ENCODE measurements at regions not wholly inside any gene's neighbourhood (a gene's known extent, or its start where the extent isn't known, plus 50 kb on each side); places are given as distances from the start of the nearest gene placed in this dataset.

DNA sequence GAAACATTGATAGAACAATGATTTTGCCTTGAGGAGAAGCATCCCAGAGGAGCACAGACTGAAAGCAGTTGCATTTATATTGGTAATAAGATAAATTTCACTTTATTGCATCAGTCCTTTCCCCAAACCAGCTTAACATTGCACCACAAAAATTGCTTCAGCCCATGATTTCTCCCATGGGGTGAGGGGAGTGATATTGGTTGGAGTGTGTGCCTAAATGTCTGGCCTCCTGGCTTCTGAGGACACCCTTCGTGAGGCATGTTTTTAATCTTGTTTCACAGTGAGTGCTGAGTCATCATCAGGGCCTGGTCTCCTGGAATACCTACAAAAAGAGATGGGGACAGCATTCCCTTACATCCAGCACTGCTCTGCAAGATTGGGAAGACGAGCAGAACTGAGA, 487.9 kb downstream of the C4orf33 start:
- intact Hi-C loops (cut with DNase I; ENCODE audit: low total_unique reads): no loop called here
- H3K27ac ChIP-seq: no peak overlapping the region
- 59 to 70% methylated on average over 2 of the region's 2 CpGs for WGBS, 2 donors
- TF ChIP-seq POLR2A (IDR thresholded peaks at IDR 0.05): no peak
- TF ChIP-seq, protein P1, sequence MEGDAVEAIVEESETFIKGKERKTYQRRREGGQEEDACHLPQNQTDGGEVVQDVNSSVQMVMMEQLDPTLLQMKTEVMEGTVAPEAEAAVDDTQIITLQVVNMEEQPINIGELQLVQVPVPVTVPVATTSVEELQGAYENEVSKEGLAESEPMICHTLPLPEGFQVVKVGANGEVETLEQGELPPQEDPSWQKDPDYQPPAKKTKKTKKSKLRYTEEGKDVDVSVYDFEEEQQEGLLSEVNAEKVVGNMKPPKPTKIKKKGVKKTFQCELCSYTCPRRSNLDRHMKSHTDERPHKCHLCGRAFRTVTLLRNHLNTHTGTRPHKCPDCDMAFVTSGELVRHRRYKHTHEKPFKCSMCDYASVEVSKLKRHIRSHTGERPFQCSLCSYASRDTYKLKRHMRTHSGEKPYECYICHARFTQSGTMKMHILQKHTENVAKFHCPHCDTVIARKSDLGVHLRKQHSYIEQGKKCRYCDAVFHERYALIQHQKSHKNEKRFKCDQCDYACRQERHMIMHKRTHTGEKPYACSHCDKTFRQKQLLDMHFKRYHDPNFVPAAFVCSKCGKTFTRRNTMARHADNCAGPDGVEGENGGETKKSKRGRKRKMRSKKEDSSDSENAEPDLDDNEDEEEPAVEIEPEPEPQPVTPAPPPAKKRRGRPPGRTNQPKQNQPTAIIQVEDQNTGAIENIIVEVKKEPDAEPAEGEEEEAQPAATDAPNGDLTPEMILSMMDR (IDR thresholded peaks at IDR 0.05): no peak
- no peaks in the 10 kb centered on the region for H3K36me3 ChIP-seq (ENCODE audit: low read depth, missing control alignments)
- no peak for DNase-seq
- H3K9me3 ChIP-seq: no peaks in the 10 kb centered on the region
- H3K4me1 ChIP-seq: no peaks in the 10 kb centered on the region
- no peaks in the 10 kb centered on the region for H3K27me3 ChIP-seq
- no peak overlapping the region for H3K4me3 ChIP-seq

DNA sequence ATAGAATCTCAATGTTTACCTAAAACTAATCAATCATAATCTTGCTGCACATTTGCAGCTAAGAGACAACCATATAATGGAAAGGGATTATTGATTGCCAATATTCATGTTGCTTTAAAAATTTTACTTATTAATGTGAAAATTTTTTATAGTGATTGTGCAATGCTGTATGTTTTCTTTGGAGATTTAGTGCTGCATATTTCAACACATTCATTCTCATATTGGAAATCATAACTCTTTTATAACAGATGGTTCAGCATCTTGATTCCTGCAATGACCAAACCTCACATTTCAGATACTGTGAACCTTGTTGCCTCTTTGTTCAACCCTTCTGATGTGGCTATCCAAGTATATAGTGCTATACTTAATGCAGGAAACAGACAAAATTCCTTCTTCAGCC, 502.6 kb downstream of the C4orf33 start:
- Histone ChIP-seq H3K27ac (no peak overlapping the region), H3K4me1 (no peaks in the 10 kb centered on the region), H3K4me3 (no peak overlapping the region), H3K27me3 (no peaks in the 10 kb centered on the region), H3K9me3 (no peaks in the 10 kb centered on the region), H3K36me3 (ENCODE audit: low read depth, missing control alignments) (no peaks in the 10 kb centered on the region)
- no peak for DNase-seq
- intact Hi-C loops (cut with DNase I; ENCODE audit: low total_unique reads): no loop called here
- no peak for TF ChIP-seq POLR2A (IDR thresholded peaks at IDR 0.05)
- TF ChIP-seq, protein P1 (IDR thresholded peaks at IDR 0.05): no peak

DNA sequence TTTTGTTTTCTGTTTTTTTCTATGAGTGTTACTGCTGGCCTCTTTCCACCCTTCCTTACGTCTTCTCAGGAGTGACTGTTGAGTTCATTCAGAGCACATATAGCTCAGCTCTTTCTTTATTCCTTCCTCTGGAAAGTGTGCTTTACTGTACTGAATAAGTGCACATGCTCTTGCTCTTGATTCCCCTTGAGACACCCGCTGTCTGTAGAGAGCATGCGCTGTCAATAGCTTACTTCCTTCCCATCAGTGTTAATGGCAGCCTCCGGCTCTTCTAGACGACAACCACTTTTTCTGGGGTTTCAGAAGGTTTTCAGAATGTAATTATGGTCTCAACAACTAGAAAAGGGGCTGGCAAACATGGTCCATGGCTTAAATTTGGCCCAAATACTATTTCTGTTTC, 504.9 kb downstream of the C4orf33 start:
- TF ChIP-seq, protein P1 (IDR thresholded peaks at IDR 0.05): no peak
- TF ChIP-seq POLR2A (IDR thresholded peaks at IDR 0.05): no peak
- Histone ChIP-seq H3K27ac (no peak overlapping the region), H3K36me3 (ENCODE audit: low read depth, missing control alignments) (no peaks in the 10 kb centered on the region), H3K27me3 (no peaks in the 10 kb centered on the region), H3K9me3 (no peaks in the 10 kb centered on the region), H3K4me3 (no peak overlapping the region), H3K4me1 (no peaks in the 10 kb centered on the region)
- WGBS, 2 donors: 78 to 79% methylated on average over 5 of the region's 5 CpGs
- intact Hi-C loops (cut with DNase I; ENCODE audit: low total_unique reads): no loop called here
- DNase-seq: no peak

DNA sequence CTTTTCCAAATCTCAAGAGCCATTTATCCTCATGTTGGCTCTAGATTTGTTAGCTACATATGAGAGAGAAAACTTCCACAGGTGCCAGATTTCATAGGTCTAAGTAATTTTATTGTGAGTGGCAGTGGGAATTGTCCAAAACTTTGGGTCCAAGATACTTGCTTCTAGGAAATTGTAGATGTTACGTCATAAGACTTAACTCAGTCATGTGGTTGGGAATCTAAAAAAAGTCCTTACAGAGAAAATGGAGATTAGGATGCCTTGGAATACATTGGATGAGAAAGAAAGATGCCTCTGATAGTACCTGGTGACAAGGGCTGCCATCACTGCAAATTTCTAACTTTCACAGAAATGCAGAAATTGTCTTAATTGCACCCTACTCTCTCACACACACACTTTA, 506.5 kb downstream of the C4orf33 start:
- Histone ChIP-seq H3K27me3 (no peaks in the 10 kb centered on the region), H3K4me1 (no peaks in the 10 kb centered on the region), H3K9me3 (no peaks in the 10 kb centered on the region), H3K4me3 (no peak overlapping the region), H3K36me3 (ENCODE audit: low read depth, missing control alignments) (no peaks in the 10 kb centered on the region), H3K27ac (no peak overlapping the region)
- no peak for DNase-seq
- no peak for TF ChIP-seq POLR2A (IDR thresholded peaks at IDR 0.05)
- TF ChIP-seq, protein P1 (IDR thresholded peaks at IDR 0.05): no peak
- intact Hi-C loops (cut with DNase I; ENCODE audit: low total_unique reads): no loop called here
- 98 to 100% methylated on average over 1 of the region's 1 CpG for WGBS, 2 donors

DNA sequence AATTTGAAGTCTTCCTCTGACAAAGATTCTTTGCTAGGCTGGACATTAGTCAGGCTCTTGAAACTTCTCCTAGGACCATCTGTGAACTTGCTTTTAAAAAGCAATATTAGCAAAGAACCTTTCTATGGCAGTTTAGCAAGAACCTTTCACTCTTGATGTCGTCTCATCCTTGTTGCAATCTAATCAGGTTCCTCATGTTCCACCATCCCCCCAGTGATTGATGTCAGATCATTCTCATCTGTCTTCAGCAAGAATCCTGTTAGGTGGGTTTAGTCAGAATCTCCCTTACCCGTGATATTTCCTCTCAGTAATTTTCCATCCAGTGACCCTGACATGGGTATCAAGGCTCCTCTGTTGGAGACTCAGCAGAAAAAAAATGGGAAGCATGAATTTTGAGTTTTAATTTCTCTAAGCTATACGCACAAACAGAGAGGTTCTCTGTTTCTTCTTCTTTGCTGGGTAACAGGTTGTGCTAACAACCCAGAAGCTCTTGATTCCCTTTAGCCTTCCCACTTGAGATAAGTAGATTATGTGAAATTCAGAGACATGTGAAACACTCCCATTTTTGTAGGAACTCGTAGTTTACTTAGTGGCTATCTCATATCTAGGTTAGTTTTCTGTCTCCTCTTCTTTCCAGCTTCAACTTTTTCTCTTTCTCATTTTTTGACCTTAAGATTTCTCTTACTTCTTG, 507.4 kb downstream of the C4orf33 start:
- Histone ChIP-seq H3K4me3 (no peak overlapping the region), H3K36me3 (ENCODE audit: low read depth, missing control alignments) (no peaks in the 10 kb centered on the region), H3K27me3 (no peaks in the 10 kb centered on the region), H3K27ac (no peak overlapping the region), H3K4me1 (no peaks in the 10 kb centered on the region), H3K9me3 (no peaks in the 10 kb centered on the region)
- no peak for DNase-seq
- intact Hi-C loops (cut with DNase I; ENCODE audit: low total_unique reads): no loop called here
- 60 to 63% methylated on average over 4 of the region's 4 CpGs for WGBS, 2 donors
- no peak for TF ChIP-seq POLR2A (IDR thresholded peaks at IDR 0.05)
- TF ChIP-seq, protein P1 (IDR thresholded peaks at IDR 0.05): no peak

Measured in testis (tissue), 2 donors.